HT-29 (cell line): ENCODE measurements at regions not wholly inside any gene's neighbourhood (a gene's known extent, or its start where the extent isn't known, plus 50 kb on each side); places are given as distances from the start of the nearest gene placed in this dataset. TPM values are rescaled to one million over a fixed set of nuclear protein-coding genes. Genes with fewer than 3 reads are reported as not detected.

Experiments used
- DNase-seq: peaks from one replicate; pipeline ENCODE4 v3.0.0-alpha.2; 2015; ENCODE audit warnings: low spot score
- small RNA-seq: library from RNA; depleted of rRNA; stranded (forward); fragments of <200 nt; gene quantifications from one replicate; pipeline ENCODE3, GENCODE V24; 2014

DNA sequence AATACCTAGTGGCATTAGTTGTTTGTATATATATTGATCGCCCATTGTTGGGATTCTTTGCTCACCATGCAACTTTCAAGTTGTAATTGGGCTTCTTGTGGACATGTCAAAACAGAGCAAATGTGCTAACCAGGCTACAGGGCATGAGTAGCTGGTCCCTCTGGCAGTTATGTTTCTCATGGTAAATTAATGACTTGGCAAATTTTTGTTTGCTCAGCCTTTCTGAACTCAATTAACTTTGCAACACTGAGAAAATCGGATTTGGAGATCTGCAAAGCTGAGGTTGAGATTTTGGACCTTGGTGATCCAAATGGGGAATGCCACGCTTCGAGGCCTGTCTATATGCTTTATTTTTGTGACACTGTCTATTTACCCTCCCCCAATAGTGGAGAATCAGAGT is 138.5 kb upstream of the PIRT start:
- DNase-seq = no peak

DNA sequence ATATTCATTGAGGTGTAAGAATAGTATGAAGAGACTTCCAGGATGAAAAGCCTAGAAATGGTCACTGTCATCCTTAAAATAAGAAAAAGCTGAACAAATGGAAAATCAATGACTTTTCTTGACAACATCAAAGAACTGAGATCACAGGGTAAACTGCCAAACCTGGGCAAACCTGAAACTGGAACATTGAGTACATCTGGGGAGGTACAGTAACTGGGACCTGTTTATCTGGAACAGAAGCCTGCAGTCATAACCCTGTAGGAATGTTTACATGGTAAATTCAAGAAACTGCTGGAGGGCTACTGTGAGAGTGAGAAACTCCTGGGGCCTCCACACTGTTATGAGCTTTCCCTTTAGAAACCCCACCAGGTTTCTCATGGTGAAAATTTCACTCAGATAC is 130.1 kb upstream of the PIRT start:
- DNase-seq = no peak

DNA sequence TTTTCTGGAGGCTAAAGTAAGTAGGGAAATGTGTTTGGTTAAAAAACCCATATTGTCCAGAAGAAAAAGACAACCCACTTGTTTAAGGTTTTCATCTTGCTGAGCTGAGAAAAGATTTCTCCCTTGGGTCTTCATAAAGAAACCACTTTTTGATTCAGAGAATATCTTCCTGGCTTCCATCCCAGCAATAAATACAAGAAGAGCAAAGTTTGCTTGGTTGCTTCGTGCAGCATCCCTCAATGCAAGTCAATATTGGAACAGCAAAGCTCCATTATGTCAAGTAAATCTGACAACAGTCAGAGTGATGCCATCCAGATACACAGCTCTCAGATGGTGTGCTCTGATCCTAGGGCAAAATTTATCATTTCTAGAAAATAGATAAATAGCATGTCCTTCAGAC is 118.9 kb upstream of the PIRT start:
- DNase-seq = no peak

DNA sequence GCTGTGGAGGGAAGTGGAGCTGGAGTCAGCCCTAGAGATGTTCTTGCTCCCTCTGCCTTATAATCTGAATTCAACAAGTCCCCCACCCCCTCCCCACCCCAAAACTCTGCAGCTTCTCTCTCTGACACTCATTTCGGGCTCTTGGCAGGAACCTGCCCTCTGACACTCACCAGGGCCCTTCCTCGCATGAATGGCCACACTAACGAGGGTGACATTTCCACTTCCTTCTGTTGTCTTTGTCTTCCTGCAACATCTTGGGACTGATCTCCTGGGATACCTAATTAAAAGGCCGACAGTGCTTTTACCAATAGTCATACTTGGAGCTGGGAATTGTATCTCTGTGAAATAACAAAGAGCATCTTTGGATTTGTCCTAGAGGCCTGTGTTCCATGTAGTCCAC is 106.9 kb upstream of the PIRT start:
- no peak for DNase-seq

DNA sequence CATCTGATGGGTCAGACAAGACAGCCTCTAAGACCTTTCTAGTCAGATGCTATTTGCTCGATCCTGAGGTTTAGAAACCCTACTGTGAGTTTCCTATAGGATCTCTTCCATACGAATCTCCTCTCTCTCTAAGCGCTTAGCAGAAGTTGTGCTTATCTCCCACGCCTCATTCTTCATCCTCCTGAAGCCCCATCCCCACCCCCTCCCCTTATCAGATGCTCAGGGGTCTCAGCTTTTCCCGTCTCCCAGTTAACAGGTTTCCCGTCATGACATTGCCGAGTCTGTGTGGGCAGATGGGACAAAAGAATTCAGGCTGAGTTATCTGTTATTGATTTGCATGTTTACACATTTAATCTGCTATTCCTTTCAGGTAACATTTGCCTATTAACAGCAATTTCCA is 99.0 kb upstream of the PIRT start:
- no peak for DNase-seq

DNA sequence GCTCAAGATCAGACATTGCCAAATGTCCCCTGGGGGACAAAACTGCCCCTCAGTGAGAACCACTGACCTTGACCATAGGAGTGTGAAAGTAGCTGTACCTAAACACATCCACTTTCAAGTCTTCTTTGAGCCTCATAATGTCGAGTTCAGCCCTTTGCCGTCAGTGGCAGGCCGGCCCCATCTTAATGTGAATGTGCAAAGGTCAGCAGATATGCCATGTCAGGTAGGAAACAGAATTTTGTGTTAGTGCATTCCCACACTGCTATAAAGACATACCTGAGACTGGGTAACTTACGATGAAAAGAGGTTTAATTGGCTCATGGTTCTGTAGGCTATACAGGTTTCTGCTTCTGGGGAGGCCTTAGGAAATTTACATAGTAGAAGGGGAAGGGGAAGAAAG is 95.1 kb upstream of the PIRT start:
- no peak for DNase-seq

DNA sequence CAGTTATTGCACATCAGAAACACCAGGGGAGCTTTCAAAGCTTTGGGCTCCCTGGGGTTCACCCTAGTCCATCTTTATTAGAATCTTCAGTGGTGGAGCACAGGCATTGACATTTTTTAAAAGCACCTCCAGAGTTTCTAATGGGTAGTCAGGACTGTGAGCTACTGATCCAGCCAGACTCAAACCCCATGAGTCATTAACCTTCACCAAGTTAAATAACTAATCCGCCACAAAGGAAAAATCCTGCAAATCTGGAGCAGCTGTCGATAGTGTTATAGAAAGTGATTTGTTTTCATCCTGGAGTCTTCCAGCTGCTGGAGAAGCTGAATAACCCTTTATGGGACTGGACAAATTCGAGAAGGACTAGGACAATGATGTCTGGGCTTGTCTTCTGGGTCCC is 93.2 kb upstream of the PIRT start:
- DNase-seq = no peak

DNA sequence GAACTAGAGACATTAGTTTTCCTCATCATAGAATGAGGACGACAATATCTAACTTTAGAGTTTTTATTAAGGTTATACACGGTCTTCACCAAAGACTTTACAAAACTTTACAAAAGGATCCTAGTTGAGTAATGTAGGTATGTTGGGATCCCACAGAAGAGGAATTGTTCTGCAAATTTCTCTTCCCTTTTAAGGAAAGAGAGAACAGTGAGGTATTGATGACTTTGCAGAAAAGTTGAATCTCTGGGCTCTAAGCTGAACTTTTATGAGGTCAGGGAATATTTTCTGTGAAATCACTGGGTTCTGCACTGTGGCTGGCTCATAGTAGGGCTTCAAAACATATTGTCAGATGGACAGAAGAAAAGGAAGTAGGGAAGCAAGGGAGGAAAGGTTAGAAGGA is 89.8 kb upstream of the PIRT start:
- no peak for DNase-seq

DNA sequence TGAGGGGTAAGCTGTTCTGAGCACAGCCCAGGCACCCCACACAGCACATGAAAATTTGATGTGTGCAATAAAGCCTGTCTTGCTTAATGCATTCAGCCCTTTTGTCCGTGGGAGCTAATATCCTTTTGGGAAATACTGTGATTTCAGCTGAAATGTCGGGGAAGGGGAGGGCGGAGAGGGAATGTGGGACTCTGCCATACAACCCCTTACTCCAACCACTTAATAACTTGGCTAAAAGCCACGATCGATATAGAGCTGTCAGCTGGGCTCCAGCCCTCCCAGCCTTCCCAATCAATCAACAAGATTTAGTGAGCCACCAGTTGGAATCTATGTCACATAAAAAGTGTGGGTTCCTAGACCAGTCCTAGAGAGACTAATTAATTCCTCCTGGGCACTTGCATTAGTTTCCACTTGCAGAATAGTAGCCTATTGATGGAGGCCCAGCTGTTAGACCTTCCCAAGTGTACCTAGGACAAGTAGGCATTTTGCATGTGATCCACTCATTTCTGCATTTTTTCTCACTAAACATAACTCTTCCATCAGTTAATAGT is 82.7 kb upstream of the PIRT start:
- DNase-seq = no peak

DNA sequence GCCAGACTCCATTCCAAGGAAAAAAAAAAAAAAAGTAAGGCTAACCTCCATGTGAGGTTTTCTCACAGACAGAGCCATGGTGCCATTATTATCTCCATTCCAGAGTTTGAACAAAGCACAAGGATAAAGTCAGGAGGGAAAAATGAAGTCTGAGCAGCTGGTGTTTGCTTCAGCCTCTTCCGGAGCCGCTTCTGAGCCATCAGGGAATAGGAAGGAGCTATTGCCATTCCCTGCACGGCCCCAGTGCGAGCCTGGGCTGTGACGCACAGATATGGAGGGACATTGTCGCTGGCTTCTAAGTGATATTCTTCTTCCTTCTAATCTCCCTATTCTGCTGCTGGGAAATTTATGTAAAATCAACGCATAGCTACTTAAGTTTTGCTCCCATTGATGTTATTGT is 69.5 kb upstream of the PIRT start:
- no peak for DNase-seq

DNA sequence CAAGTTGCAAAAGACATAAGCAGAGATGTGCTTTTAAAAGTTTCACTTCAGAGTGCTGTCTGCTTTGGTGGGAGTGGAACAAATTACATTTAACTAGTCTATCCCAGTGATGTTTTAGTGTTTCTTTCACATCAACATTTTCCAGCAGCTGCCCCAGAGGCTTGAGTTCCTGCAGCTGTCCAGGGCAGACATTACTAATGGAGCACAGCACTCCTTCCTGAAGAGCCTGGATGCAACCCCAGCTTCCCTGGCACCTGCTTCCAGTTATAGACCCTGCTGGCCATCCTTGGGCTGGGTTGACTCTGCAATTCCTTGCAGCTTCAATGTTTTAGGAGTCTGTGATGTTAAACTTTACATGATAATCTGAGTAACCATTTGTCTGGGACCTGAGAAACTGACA is 61.4 kb upstream of the PIRT start:
- DNase-seq = no peak

DNA sequence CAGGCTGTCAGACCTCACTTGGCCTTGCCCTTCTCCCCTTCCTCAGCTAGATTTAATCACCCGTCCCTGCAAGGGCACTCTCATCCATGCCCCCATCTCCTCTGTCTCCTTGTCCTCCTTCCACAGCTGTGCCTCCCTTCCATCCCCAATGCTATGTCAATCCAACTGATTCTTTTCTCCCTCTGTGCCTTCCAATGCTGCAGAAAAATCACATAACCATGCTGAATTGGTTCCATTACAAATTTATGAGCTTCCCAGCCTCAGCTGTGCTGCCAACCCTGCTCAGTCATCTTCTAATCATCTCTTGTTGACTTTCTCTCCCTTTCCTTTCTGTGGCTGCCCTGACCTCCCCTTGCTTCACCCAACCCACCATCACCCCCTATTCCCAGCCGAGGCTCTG is 56.3 kb upstream of the PIRT start:
- no peak for DNase-seq

DNA sequence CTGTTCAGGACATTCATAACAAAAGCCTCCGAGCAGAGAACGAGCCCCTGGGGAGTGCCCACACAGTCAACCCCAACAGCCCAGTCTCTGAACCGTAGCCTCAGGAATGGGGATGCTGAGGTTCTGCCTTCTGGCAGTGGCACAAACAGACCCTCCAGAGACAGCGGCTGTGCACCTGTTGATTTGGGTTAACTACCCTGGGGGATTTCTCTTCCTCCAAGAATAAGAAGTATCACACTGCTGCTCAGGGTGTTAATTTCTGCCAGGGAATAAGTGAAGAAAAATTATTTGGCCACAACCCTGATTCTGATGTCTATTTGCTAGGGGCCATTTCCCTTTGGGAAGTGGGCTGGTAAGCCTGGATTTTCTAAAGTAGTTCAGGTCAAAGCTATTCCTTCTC is 51.0 kb upstream of the PIRT start:
- no peak for DNase-seq

Small RNA genes lying in the stretch of these regions (small RNA-seq; reads per million reads assigned to genes)
- gene RN7SL601P = not detected
